ENCODE measurements at regions not wholly inside any gene's neighbourhood (a gene's known extent, or its start where the extent isn't known, plus 50 kb on each side); places are given as distances from the start of the nearest gene placed in this dataset.

DNA sequence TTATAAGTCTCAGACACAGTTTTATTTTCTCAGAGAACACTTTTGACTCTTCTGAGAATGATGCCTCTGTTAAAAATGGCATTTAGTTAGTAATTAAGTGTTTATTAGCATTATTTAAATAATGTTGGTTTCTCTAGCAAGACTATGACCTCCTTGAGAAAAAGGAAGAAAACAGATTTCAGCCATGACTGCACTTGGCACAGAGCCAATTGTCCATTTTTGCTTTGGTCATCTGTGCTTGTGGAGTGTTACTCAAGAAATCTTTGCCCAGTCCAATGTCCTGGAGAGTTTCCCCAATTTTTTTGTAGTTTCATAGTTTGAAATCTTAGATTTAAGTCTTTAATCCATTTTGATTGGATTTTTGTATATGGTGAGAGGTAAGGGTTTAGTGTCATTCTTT is 1229.4 kb upstream of the FAM98A start:
- H3K36me3 Mint-ChIP-seq (ENCODE audit: insufficient read depth, unreplicated experiment): no peaks in the 10 kb centered on the region
- POLR2A ChIA-PET: no interaction called here
- H3K9me3 Mint-ChIP-seq (ENCODE audit: unreplicated experiment): no peaks in the 10 kb centered on the region
- TF ChIP-seq, protein P1, sequence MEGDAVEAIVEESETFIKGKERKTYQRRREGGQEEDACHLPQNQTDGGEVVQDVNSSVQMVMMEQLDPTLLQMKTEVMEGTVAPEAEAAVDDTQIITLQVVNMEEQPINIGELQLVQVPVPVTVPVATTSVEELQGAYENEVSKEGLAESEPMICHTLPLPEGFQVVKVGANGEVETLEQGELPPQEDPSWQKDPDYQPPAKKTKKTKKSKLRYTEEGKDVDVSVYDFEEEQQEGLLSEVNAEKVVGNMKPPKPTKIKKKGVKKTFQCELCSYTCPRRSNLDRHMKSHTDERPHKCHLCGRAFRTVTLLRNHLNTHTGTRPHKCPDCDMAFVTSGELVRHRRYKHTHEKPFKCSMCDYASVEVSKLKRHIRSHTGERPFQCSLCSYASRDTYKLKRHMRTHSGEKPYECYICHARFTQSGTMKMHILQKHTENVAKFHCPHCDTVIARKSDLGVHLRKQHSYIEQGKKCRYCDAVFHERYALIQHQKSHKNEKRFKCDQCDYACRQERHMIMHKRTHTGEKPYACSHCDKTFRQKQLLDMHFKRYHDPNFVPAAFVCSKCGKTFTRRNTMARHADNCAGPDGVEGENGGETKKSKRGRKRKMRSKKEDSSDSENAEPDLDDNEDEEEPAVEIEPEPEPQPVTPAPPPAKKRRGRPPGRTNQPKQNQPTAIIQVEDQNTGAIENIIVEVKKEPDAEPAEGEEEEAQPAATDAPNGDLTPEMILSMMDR (IDR thresholded peaks at IDR 0.05; ENCODE audit: insufficient read depth in 1 of 2, low read depth in 1 of 2, low read length in 1 of 2, severe bottlenecking in 1 of 2, unreplicated experiment in 1 of 2): no peak
- H3K4me1 Mint-ChIP-seq (ENCODE audit: low read depth, unreplicated experiment): no peaks in the 10 kb centered on the region
- intact Hi-C loops (cut with micrococcal nuclease; ENCODE audit: unreplicated experiment): no loop called here
- no TSS peak for BruUV-seq (replicated peaks)
- no peaks in the 10 kb centered on the region for H3K36me3 ChIP-seq (ENCODE audit: control insufficient read depth, insufficient read depth, low read length)
- H3K4me3 Mint-ChIP-seq (ENCODE audit: unreplicated experiment): no peak overlapping the region
- H3K9me3 ChIP-seq: no peaks in the 10 kb centered on the region
- no peaks in the 10 kb centered on the region for H3K4me1 ChIP-seq
- no peak overlapping the region for H3K27ac Mint-ChIP-seq (ENCODE audit: unreplicated experiment)
- no peak overlapping the region for H3K4me3 ChIP-seq (ENCODE audit: low read depth, low read length)
- DNase-seq: no peak
- H3K27me3 Mint-ChIP-seq (ENCODE audit: insufficient read depth, unreplicated experiment): no peaks in the 10 kb centered on the region
- CTCF ChIA-PET: no interaction called here
- no peaks in the 10 kb centered on the region for H3K27me3 ChIP-seq (replicated peaks; ENCODE audit: control insufficient read depth, insufficient read depth, low read length)

DNA sequence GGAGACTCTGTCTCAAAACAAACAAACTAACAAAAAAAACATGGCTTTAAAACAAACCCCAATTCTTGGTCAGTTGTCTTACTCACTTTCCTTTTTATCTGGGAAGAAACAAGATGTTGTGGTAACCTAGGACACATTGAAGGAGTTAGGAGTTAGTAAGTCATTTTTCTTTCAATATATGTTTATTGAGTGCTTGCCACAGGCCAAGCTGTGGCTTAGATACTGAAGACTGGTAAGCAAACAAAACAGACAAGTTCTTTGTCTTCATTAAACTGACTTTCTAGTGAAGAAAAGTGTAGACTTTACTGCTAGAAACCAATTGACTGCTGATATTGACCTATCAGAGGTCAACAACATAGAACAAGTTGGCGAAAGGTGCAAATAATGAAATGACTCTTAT is 1228.3 kb upstream of the FAM98A start:
- H3K27ac Mint-ChIP-seq (ENCODE audit: unreplicated experiment): no peak overlapping the region

GRCh38 chr2:34825686-34826085 is 1226.6 kb upstream of the FAM98A start:
- Mint-ChIP-seq H3K9me3 (ENCODE audit: unreplicated experiment) (no peaks in the 10 kb centered on the region), H3K4me3 (ENCODE audit: unreplicated experiment) (no peak overlapping the region), H3K36me3 (ENCODE audit: insufficient read depth, unreplicated experiment) (no peaks in the 10 kb centered on the region), H3K4me1 (ENCODE audit: low read depth, unreplicated experiment) (no peaks in the 10 kb centered on the region), H3K27ac (ENCODE audit: unreplicated experiment) (no peak overlapping the region), H3K27me3 (ENCODE audit: insufficient read depth, unreplicated experiment) (no peaks in the 10 kb centered on the region)
- no peaks in the 10 kb centered on the region for H3K4me1 ChIP-seq
- H3K36me3 ChIP-seq (ENCODE audit: control insufficient read depth, insufficient read depth, low read length): no peaks in the 10 kb centered on the region
- DNase-seq: no peak
- H3K4me3 ChIP-seq (ENCODE audit: low read depth, low read length): no peak overlapping the region
- intact Hi-C loops (cut with micrococcal nuclease; ENCODE audit: unreplicated experiment): no loop called here
- H3K9me3 ChIP-seq: no peaks in the 10 kb centered on the region
- ChIA-PET POLR2A (no interaction called here), CTCF (no interaction called here)
- no peaks in the 10 kb centered on the region for H3K27me3 ChIP-seq (replicated peaks; ENCODE audit: control insufficient read depth, insufficient read depth, low read length)
- BruUV-seq (replicated peaks): no TSS peak
- TF ChIP-seq, protein P1 (IDR thresholded peaks at IDR 0.05; ENCODE audit: insufficient read depth in 1 of 2, low read depth in 1 of 2, low read length in 1 of 2, severe bottlenecking in 1 of 2, unreplicated experiment in 1 of 2): no peak

More for the DNA sequence above, 1228.3 kb upstream of the FAM98A start:
- H3K36me3 Mint-ChIP-seq (ENCODE audit: insufficient read depth, unreplicated experiment): no peaks in the 10 kb centered on the region
- Histone ChIP-seq H3K4me1 (no peaks in the 10 kb centered on the region), H3K9me3 (no peaks in the 10 kb centered on the region), H3K36me3 (ENCODE audit: control insufficient read depth, insufficient read depth, low read length) (no peaks in the 10 kb centered on the region), H3K4me3 (ENCODE audit: low read depth, low read length) (no peak overlapping the region), H3K27me3 (replicated peaks; ENCODE audit: control insufficient read depth, insufficient read depth, low read length) (no peaks in the 10 kb centered on the region)
- no peaks in the 10 kb centered on the region for H3K27me3 Mint-ChIP-seq (ENCODE audit: insufficient read depth, unreplicated experiment)
- no peak overlapping the region for H3K4me3 Mint-ChIP-seq (ENCODE audit: unreplicated experiment)
- no peak for DNase-seq
- POLR2A ChIA-PET: no interaction called here
- intact Hi-C loops (cut with micrococcal nuclease; ENCODE audit: unreplicated experiment): no loop called here
- no peaks in the 10 kb centered on the region for H3K9me3 Mint-ChIP-seq (ENCODE audit: unreplicated experiment)
- TF ChIP-seq, protein P1 (IDR thresholded peaks at IDR 0.05; ENCODE audit: insufficient read depth in 1 of 2, low read depth in 1 of 2, low read length in 1 of 2, severe bottlenecking in 1 of 2, unreplicated experiment in 1 of 2): no peak
- CTCF ChIA-PET: no interaction called here
- BruUV-seq (replicated peaks): no TSS peak
- no peaks in the 10 kb centered on the region for H3K4me1 Mint-ChIP-seq (ENCODE audit: low read depth, unreplicated experiment)

Data from Caco-2 (cell line).